WTC11 (cell line): ENCODE measurements at regions not wholly inside any gene's neighbourhood (a gene's known extent, or its start where the extent isn't known, plus 50 kb on each side); places are given as distances from the start of the nearest gene placed in this dataset.

Source experiments
- ATAC-seq: fragments of 200-7000 bp; cut with Tn5 transposase; 2 replicates; pipeline ENCODE4 v1.10.0; 2021; ENCODE audit warnings: mild to moderate bottlenecking, moderate library complexity
- CTCF ChIA-PET: fragments of 300-600 bp; sonication (Branson Sonifier 250); formaldehyde crosslinking; loops from one replicate; lab custom pipeline; 2021; ENCODE audit warnings: antibody characterized with exemption; lab: Charles Lee
- POLR2A ChIA-PET: fragments of 350-600 bp; sonication (Branson Sonifier 250); formaldehyde crosslinking; loops from one replicate; lab custom pipeline; 2021; ENCODE audit warnings: antibody characterized with exemption; lab: Charles Lee
- DNase-seq: peaks from one replicate; pipeline ENCODE4 v3.0.0; 2021; ENCODE audit warnings: low spot score
- H3K27ac Mint-ChIP-seq: 2 replicates; pipeline ENCODE4 v1.8.0; 2021; ENCODE audit warnings: mixed read lengths
- H3K27me3 Mint-ChIP-seq: 2 replicates; pipeline ENCODE4 v1.8.0; 2021; ENCODE audit warnings: low read depth, mild to moderate bottlenecking, moderate library complexity, mixed read lengths
- H3K36me3 Mint-ChIP-seq: 2 replicates; pipeline ENCODE4 v1.8.0; 2021; ENCODE audit warnings: mixed read lengths
- H3K4me1 Mint-ChIP-seq: 2 replicates; pipeline ENCODE4 v1.8.0; 2022; ENCODE audit warnings: mixed read lengths
- H3K4me3 Mint-ChIP-seq: 2 replicates; pipeline ENCODE4 v1.8.0; 2021; ENCODE audit warnings: mild to moderate bottlenecking, moderate library complexity, mixed read lengths
- H3K9me3 Mint-ChIP-seq: 2 replicates; pipeline ENCODE4 v1.8.0; 2021; ENCODE audit warnings: mixed read lengths
- AFF4 ChIP-seq: sonication (generic); formaldehyde crosslinking; IDR thresholded peaks from 2 replicates; pipeline ENCODE4 v1.8.1; 2023; ENCODE audit warnings: mild to moderate bottlenecking, missing genetic modification reagents, borderline replicate concordance
- CDX4 ChIP-seq: fragments of 250-450 bp; sonication (Bioruptor Pico); IDR thresholded peaks from 2 replicates; pipeline ENCODE4 v1.9.0; 2021; ENCODE audit warnings: moderate library complexity, mild to moderate bottlenecking, inconsistent platforms, borderline replicate concordance
- CREM ChIP-seq: sonication (generic); formaldehyde crosslinking; IDR thresholded peaks from 2 replicates; pipeline ENCODE4 v1.8.1; 2022; ENCODE audit warnings: mild to moderate bottlenecking, missing genetic modification reagents, moderate library complexity
- E2F1 ChIP-seq: sonication (generic); formaldehyde crosslinking; IDR thresholded peaks from 2 replicates; pipeline ENCODE4 v1.8.0; 2022; ENCODE audit warnings: mild to moderate bottlenecking, missing genetic modification reagents
- FOXJ3 ChIP-seq: sonication (generic); formaldehyde crosslinking; IDR thresholded peaks from 2 replicates; pipeline ENCODE4 v1.9.0; 2021; ENCODE audit warnings: missing genetic modification reagents, mild to moderate bottlenecking, borderline replicate concordance
- GABPB1 ChIP-seq: sonication (generic); formaldehyde crosslinking; IDR thresholded peaks from 2 replicates; pipeline ENCODE4 v1.8.1; 2023; ENCODE audit warnings: mild to moderate bottlenecking, missing genetic modification reagents
- GTF2I ChIP-seq: fragments of 250-450 bp; sonication (Bioruptor Pico); conservative IDR thresholded peaks from 2 replicates; pipeline ENCODE4 v1.4.0; 2021; ENCODE audit warnings: mild to moderate bottlenecking
- HMGXB4 ChIP-seq: sonication (generic); formaldehyde crosslinking; IDR thresholded peaks from 2 replicates; pipeline ENCODE4 v1.8.1; 2023; ENCODE audit warnings: mild to moderate bottlenecking, moderate library complexity, missing genetic modification reagents
- JAZF1 ChIP-seq: fragments of 250-450 bp; sonication (Bioruptor Pico); IDR thresholded peaks from 2 replicates; pipeline ENCODE4 v1.9.0; 2021; ENCODE audit warnings: moderate library complexity, mild to moderate bottlenecking, inconsistent platforms
- NFE2L1 ChIP-seq: sonication (generic); formaldehyde crosslinking; IDR thresholded peaks from 2 replicates; pipeline ENCODE4 v1.8.1; 2023; ENCODE audit warnings: missing genetic modification reagents
- NR3C1 ChIP-seq: sonication (generic); formaldehyde crosslinking; conservative IDR thresholded peaks from 2 replicates; pipeline ENCODE4 v1.8.1; 2023; ENCODE audit warnings: low read depth, mild to moderate bottlenecking, missing genetic modification reagents
- PRDM15 ChIP-seq: sonication (generic); formaldehyde crosslinking; IDR thresholded peaks from 2 replicates; pipeline ENCODE4 v1.8.0; 2022; ENCODE audit warnings: missing genetic modification reagents
- ZBTB21 ChIP-seq: sonication (generic); formaldehyde crosslinking; IDR thresholded peaks from 2 replicates; pipeline ENCODE4 v1.8.1; 2023; ENCODE audit warnings: mild to moderate bottlenecking, missing genetic modification reagents, borderline replicate concordance
- ZNF263 ChIP-seq: sonication (generic); formaldehyde crosslinking; IDR thresholded peaks from 2 replicates; pipeline ENCODE4 v1.8.1; 2022; ENCODE audit warnings: low read depth, mild to moderate bottlenecking, moderate library complexity, missing genetic modification reagents
- ZNF396 ChIP-seq: fragments of 250-450 bp; sonication (Bioruptor Pico); IDR thresholded peaks from 2 replicates; pipeline ENCODE4 v1.8.0; 2021; ENCODE audit warnings: mild to moderate bottlenecking, moderate library complexity, borderline replicate concordance
- ZNF416 ChIP-seq: fragments of 250-450 bp; sonication (Bioruptor Pico); IDR thresholded peaks from 2 replicates; pipeline ENCODE4 v1.9.0; 2021; ENCODE audit warnings: mild to moderate bottlenecking, inconsistent platforms
- ZNF423 ChIP-seq: fragments of 250-450 bp; sonication (Bioruptor Pico); IDR thresholded peaks from 2 replicates; pipeline ENCODE4 v2.1.2; 2022; ENCODE audit warnings: mild to moderate bottlenecking, moderate library complexity
- ZNF512 ChIP-seq: sonication (generic); formaldehyde crosslinking; IDR thresholded peaks from 2 replicates; pipeline ENCODE4 v1.8.1; 2022; ENCODE audit warnings: missing genetic modification reagents, borderline replicate concordance

GRCh38 chr17:45715787-45716186 is 68.3 kb upstream of the CRHR1 start:
- Mint-ChIP-seq H3K9me3 (peaks cover 7% of the 10 kb centered on the region; the same call in 1 of the 2 replicates), H3K27ac (no peak overlapping the region), H3K4me3 (no peak overlapping the region), H3K4me1 (peaks cover 15% of the 10 kb centered on the region), H3K36me3 (no peaks in the 10 kb centered on the region), H3K27me3 (peaks cover 4% of the 10 kb centered on the region; the same call in 1 of the 2 replicates)
- ATAC-seq (no peak), DNase-seq (no peak)
- ChIA-PET CTCF (interaction anchor here (1.1 to 3.0 kb wide), 6 partner anchors 50 to 136 kb away, joined by 3 to 12 read pairs (median 4); no protein-coding TSS in a partner anchor), POLR2A (no interaction called here)
- TF ChIP-seq GABPB1 (no peak), ZNF416 (CRISPR knock-in tag) (no peak), AFF4 (CRISPR knock-in tag) (no peak), NR3C1 (no peak), HMGXB4 (CRISPR knock-in tag) (no peak), GTF2I (CRISPR knock-in tag) (no peak), CREM (CRISPR knock-in tag) (no peak), ZNF423 (CRISPR knock-in tag) (no peak)

GRCh38 chr17:45718791-45719190 is 65.3 kb upstream of the CRHR1 start:
- no peak for DNase-seq
- Mint-ChIP-seq H3K9me3 (peaks cover 11% of the 10 kb centered on the region), H3K4me3 (no peak overlapping the region), H3K27ac (no peak overlapping the region), H3K36me3 (no peaks in the 10 kb centered on the region), H3K27me3 (peaks cover 10% of the 10 kb centered on the region; the same call in 1 of the 2 replicates), H3K4me1 (peaks cover 15% of the 10 kb centered on the region)
- CTCF ChIA-PET, result no interaction called here
- POLR2A ChIA-PET, result no interaction called here
- ATAC-seq, result no peak
- no peak for TF ChIP-seq ZNF512 (CRISPR knock-in tag)
- TF ChIP-seq CREM (CRISPR knock-in tag), result no peak
- no peak for TF ChIP-seq ZNF396 (CRISPR knock-in tag)
- no peak for TF ChIP-seq PRDM15
- TF ChIP-seq HMGXB4 (CRISPR knock-in tag), result no peak
- TF ChIP-seq ZBTB21 (CRISPR knock-in tag), result no peak
- TF ChIP-seq CDX4 (CRISPR knock-in tag), result no peak
- TF ChIP-seq NFE2L1 (CRISPR knock-in tag), result no peak
- no peak for TF ChIP-seq E2F1 (CRISPR knock-in tag)
- TF ChIP-seq FOXJ3 (CRISPR knock-in tag), result no peak
- no peak for TF ChIP-seq JAZF1
- no peak for TF ChIP-seq ZNF263
